ENCODE measurements at regions not wholly inside any gene's neighbourhood (a gene's known extent, or its start where the extent isn't known, plus 50 kb on each side); places are given as distances from the start of the nearest gene placed in this dataset.

DNA sequence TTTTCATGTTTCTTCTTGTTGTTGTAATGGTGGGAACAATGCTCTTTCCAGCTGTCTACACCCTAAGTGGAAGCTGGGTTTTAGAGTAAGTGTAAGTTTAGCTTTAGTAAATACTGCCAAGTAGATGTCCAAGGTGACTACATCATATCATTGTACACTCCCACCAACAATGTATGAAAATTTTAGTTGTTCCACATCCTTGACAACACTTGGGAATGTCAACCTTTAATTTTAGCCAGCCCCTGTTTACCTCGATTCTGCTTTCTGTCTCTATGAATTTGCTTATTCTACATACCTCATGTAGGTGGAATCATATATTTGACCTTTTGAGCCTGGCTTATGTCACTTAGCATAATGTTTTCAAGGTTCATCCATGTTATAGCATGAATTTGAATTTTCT, 93.0 kb downstream of the MTPAP start:
- DNase-seq (ENCODE audit: low read depth in 3 of 3, low spot score in 2 of 3), result no peak

DNA sequence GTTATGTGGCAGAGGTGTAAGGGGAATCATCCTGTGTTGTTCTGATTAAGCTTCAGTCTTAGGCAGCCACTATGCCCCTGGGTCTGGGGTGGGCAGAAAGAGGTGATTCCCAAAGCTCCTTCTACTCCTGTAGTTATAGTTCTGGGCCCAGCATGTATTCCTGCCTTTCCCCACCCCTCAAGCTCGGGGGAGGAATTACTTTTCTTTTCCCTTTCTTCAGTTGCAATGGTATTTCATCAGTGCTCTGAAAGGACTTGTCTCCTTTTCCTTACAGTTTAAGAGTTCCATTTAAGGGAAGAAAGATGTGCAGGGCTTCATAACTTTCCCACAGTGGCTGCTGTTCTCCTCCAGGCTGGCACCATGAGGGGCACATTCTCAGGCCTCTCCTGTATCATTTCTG, 94.2 kb downstream of the MTPAP start:
- DNase-seq (ENCODE audit: low read depth in 3 of 3, low spot score in 2 of 3), result no peak

DNA sequence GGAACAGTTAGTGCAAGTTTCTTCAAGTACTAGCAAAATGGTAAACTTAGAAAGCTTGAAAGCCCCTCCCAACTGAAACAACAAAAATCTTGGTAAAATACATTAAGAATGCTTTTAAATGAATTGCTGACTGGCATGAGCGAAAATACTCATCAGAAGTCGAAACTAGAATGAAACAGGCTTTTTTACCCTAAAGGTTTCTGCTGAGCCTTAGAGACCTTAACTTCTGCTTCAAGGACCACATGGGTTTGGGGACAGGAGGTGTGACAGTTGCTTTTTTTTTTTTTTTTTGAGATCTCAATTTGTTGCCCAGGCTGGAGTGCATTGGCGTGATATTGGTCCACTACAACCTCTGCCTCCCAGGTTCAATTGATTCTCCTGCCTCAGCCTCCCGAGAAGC, 100.3 kb downstream of the MTPAP start:
- no peak for DNase-seq (ENCODE audit: low read depth in 3 of 3, low spot score in 2 of 3)

DNA sequence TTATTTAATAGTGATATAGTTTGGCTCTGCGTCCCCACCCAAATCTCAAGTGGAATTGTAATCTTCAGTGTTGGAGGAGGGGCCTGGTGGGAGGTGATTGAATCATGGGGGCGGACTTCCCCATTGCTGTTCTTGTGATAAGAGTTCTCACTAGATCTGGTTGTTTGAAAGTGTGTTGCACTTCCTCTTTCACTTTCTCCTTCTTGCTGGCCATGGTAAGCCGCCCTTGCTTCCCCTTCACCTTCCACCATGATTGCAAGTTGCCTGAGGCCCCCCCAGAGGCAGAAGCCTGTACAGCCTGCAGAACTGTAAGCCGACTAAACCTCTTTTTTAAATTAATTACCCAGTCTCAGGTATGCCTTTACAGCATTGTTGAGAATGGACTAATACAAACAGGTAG, 101.4 kb downstream of the MTPAP start:
- DNase-seq (ENCODE audit: low read depth in 3 of 3, low spot score in 2 of 3), result no peak

DNA sequence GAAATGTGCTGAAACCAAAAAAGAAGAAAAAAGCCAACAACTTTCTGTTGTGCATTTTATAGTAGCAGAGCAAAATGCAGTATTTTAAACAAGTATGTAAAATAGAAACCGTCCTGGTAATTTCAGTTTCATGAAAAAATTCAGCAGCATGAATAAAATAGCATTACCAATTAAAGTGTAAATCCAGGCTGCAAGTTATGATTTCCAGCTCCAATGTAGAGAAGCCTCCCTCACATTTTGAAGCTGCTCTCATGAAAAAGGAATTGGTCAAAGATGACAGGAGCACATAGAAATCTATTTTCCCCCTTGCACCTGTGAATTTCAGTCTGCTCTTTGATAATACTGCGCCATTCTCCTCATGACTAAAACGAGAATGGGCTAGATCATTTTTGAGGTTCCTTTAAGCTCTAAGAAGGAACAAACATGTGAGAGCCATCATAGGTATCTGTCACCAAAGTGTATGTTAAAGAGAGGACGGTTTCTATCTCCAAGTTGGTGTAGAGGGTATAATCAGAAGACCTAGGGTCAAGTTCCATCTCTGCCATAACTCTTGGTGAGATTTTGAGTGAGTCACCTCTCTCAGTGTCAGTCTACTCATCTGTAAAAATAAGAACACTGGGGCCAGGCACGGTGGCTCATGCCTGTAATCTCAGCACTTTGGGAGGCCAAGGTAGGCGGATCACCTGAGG, 107.5 kb downstream of the MTPAP start:
- no peak for DNase-seq (ENCODE audit: low read depth in 3 of 3, low spot score in 2 of 3)

DNA sequence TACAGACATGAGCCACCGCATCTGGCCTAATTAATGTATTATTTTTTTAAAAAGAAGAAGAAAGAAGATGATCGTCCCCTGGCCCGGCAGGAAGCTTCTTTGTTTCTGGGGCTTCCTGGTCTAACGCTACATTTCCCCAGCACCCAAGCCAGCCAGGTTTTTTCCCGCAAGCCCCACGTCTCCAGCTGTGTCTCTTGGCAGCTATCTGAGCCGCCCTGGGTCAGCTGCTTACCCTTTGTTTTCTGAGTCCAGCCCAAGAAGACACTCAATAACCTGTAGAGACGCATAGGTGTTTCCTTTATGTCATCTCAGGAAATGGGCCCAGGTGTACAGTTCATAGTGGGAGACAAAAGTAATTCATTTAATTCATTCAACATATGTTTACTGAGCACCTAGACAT, 110.2 kb downstream of the MTPAP start:
- DNase-seq (ENCODE audit: low read depth in 3 of 3, low spot score in 2 of 3), result no peak

DNA sequence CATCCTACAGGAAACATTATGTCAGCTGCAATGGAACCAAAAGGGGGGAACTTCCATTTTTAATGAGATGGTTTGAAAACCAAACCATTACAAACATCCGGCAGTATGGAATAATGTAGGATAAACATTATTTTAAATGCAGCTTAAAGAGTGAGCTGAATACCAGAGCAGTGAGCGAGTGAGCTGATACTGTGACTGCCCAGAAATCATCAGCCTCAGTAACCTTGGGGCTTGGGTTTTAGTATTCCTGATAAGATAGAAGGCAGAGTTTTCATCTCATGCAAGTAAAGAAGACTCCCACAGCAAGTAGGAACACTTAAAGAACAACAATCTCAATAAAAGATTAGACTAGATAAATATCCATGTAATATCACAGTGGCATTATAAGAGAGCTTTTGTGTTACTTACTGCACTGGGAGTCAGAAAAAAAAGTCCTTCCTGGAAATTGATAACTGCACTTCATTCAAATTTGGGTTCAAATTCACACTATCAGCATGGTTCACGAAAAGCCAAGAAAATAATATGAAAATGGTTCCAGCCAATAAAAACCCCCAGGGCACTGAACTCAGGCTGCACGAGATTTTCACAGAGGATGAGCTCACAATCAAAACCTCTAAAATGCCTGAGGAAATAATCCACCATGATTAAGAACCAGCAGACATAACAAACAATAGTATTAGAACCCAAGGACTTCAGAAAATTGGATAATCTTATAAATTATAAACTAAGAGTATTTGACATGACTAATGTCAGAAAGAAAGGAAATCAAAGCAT, 115.7 kb downstream of the MTPAP start:
- no peak for DNase-seq (ENCODE audit: low read depth in 3 of 3, low spot score in 2 of 3)

DNA sequence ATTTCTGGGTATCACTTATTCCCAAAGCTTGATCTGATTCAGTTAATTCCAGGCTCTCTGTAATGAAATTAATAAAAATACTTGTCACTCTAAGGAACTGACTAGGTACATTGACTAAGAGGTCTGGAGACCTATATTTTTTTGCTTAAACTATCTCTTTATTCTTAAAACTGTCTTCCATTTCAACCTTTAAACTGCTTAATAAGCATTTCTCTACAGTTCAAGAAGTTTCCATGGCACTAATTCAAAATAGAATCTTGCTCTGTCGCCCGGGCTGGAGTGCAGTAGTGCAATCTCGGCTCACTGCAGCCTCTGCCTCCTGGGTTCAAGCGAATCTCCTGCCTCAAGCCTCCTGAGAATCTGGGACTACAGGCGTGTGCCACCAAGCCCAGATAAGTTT, 117.4 kb downstream of the MTPAP start:
- DNase-seq (ENCODE audit: low read depth in 3 of 3, low spot score in 2 of 3), result no peak

DNA sequence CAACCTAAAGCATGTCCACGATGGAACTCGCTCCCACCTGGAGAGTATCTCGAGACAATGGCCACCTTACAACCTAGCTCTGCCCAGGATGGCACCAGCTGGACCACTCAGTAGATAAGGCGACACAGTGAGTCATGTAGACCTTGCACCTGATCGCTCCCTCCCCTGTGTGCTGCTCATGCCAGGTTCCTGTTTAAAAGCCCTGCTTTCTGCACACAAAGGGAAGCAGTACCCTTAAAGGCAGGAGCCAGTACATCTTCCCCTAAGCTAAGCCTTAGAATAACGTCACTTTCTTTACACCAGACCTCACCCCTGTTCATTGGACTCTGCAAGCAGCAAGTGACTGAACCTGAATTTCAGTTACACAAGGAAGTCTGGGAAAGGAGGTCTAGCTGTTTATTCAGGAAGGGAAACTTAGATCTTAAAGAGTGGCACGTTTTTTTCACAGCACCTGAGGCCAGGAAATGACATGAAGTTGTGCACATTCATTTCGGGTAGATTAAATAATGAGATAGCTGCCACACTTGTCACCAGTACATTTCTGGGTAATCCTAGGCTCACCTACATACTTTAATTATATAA, 117.9 kb downstream of the MTPAP start:
- no peak for DNase-seq (ENCODE audit: low read depth in 3 of 3, low spot score in 2 of 3)

DNA sequence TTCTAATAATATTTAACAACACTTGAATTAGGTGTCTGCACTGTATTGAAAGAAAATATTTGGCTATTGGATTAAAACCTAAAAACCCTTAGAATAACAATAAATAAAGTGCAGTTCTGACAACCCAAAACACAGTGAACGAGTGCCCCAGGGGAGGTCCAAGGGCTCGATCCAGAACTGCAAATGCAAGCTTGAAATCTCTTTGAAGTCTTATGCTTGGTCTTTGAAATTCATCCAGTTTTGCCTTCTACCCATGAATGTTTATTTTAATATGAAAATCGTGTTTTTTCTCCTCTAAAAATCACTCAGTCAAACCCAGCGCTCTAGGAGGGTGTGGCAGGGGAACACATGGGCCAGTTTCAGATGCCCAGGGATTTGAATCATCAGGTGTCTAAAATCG, 119.5 kb downstream of the MTPAP start:
- no peak for DNase-seq (ENCODE audit: low read depth in 3 of 3, low spot score in 2 of 3)

DNA sequence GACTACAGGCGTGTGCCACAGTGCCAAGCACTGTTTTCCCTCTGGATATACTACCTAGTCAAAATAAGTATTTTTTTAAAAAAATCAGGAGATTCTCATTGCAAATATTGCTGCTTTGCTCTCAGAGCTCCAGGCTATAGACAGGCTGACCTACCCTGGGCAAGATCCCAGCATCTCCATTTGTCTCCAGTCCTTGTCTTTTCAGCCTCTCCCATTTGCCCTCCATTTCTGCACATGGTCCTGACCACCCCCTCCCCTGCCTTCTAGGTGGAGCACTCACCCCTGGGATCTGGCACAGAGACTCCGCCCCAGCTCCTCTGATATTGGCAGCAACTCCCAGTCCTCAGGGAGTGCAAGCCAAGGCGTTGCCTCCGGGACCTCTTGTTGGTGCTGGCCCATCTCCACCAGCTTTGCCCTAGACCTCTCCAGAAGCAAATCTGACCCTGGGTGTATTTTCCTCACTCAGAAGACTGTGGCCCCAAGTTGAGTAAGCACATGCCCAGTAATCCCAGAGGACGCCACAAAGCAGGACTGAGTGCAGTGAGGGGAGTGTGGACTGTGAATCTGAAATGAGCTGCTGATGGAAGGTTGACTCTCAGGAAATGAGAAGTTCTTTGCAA, 120.6 kb downstream of the MTPAP start:
- no peak for DNase-seq (ENCODE audit: low read depth in 3 of 3, low spot score in 2 of 3)

DNA sequence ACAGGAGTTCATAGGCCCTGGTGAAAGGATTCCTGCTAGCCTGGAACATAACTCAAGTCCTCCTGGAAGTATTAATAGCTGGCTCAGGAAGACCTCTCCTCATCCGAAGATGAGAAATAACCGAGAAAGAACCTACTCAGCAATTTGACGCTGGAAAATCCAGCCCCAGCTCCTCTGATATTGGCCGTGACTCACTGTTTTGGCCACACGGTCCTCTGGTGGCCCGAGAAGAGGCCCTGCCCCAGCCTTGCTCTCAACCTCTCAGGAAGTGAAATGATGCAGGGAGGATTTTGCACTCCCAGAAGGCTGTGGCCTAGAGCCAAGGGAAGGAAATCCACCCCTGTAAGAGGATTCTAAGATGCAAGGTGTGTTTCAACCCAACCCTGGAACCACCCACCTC, 121.6 kb downstream of the MTPAP start:
- no peak for DNase-seq (ENCODE audit: low read depth in 3 of 3, low spot score in 2 of 3)

DNA sequence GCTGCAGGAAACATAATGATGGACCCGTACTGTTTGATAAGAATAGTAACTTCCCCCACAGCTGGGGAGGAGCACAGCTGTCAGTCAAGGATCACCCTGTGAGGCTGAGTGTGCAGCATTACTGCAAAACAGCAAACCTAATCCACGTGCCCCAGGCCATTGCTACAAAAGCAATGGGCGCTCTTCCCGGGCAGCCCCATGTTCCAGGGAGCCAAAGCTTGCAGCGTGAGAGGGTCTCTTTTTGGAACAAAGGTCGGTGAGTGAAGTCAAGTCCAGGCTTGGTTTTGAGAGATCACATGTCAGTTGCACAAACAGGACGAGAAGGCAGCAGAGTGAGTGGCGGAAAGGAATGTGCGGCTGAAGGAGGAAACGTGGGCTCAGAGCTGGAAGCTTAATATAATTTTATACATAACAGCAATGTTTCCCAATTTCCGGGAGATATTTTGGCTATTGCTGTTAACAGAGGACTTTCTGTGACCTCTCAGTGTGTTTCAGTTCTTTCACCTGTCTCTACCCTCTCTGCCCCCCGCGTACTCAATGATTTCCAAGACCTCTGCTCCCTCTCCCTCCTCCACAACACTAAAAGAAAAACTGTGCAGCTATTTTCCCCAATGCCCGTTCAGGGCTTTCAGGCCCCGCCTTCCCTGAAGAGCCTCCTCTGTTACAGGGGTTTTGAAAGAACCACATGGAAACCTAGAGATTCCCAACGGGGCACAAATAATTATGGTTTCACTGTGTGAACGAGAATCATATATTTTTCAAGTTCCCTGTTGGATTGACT, 128.9 kb downstream of the MTPAP start:
- DNase-seq (ENCODE audit: low read depth in 3 of 3, low spot score in 2 of 3), result no peak

DNA sequence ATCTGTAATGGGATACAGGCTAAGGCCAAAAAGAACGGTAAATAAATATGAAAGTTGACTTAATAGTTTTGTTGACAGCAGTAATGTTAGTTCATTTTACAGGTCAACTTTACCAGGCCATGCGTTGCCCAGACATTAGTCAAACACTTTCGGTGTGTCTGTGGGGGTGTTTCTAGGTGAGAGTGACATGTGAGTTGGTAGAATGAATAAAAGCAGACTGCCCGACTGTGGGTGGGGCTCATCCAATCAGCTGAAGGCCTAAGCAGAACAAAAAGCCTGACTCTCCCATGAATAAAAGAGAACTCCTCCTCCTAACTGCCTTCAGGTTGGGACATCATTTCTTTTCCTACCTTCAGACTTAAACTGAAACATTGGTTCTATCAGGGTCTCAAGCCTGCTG, 132.3 kb downstream of the MTPAP start:
- no peak for DNase-seq (ENCODE audit: low read depth in 3 of 3, low spot score in 2 of 3)

DNA sequence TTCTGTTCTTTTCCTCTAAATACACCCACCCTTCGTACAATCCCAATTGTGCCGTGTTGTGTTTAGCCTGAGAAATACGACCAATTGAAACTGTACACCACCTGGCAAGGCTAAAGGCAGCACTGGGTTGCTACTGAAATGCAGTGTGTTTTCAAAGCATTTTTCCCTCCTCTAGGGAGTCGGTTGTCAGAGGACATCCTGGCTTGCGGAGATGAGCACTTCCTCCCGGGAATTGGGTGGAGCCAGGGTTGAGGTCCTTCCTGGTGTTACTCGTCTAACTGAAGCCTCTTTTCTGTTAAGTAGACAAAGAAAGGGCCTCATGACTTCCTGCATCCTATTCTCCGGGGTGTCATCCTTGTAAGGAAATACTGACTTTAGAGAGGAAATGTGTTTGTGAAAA, 133.5 kb downstream of the MTPAP start:
- DNase-seq (ENCODE audit: low read depth in 3 of 3, low spot score in 2 of 3), result peak in 1 of 3 donors; percentile 39

DNA sequence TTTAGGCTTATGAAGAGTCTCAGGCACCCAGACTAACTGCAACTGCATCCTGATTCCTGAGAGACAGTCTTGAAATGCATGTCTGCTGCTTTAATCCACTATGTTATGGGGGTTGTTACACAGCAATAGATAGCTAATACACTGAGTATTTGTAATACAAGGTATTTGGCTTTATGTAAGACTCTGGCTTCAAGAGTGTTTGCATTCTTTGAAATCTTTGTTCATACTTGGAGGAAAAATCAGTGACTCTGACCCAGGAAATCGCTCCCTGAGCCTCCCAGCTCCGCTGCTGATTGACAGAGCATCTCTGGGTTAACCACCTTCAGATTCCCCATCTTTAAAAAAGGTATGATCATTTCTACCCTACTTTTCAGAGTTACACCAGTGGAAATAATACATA, 133.9 kb downstream of the MTPAP start:
- no peak for DNase-seq (ENCODE audit: low read depth in 3 of 3, low spot score in 2 of 3)

DNA sequence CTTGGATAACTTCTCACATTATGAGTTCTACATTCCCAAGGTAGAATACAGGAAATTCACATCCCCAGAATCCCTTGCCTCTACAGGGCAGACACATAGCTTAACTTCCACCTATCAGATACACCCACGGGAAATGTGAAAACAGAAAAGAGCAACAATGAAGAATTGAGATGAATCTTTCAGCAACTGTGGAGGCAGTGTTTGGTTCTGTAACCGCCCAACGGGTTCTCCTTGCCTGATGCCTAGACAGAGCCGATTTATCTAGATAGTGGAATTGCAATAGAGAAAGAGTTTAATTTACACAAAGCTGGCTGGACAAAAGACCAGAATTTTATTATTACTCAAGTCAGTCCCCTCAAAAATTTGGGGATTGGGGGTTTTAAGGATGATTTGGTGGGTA, 138.8 kb downstream of the MTPAP start:
- no peak for DNase-seq (ENCODE audit: low read depth in 3 of 3, low spot score in 2 of 3)

DNA sequence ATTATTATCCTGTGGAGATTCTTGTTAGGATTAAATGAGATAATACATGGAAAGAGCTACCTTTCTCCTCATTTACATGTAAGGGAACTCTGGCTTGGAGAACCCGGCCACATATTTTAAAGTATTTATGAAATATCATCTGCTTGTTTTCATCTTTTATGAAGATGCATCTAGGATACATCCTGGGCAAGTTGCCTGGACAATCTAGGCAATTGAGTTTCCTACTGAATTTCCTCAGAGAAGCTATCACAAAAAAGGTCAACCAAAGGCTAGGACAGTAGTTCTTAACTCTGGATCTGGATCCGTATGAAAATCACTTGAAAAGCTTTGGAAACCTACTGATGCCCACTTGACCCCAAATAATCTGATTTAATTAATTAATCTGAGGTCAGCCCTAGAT, 140.7 kb downstream of the MTPAP start:
- DNase-seq (ENCODE audit: low read depth in 3 of 3, low spot score in 2 of 3), result no peak

DNA sequence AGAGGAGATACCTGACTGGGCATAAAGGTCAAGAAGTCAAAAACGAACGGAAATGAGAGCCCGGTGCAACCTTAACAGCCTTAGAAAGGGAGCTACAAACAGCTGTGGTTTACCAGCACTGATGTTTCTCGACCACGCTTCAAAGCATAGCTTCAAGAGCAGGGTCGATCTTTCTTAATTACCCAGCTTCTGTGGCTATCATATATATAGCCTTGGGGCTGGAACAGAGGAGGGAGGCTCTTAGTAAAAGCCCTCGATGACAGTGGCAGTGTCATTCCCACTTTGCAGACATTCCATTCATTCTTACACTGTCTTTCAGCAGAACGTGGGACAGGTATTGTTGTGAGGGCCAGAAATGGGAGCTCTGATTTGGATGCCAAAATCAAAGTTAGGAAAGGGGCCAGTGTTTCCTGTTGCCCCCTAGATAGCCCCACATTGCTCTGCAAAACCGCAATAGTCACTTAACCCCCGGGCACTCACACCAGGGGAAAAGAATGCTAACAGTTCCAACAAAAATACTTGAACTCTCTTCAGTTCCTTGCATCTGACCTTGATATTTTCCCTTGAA, 141.5 kb downstream of the MTPAP start:
- no peak for DNase-seq (ENCODE audit: low read depth in 3 of 3, low spot score in 2 of 3)

DNA sequence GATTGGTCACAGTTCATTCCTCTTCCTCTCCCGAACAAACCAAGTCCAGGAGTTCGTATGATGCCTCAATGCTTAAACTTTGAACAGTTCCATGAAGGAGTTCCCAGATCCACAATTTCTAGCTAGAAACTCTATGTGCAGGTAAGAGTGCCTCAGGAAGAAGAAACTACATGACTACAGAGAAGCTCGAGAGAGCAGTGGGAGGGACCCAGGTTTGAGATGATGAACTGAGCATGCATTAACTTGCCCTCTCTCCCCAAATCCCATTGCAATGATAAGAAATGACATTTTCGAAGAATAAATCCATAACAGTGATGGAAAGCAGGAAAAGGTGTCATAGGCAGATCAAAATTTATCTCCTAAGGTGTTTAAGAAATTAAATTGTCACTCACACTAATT, 140.6 kb upstream of the JCAD start:
- DNase-seq (ENCODE audit: low read depth in 3 of 3, low spot score in 2 of 3), result no peak
